ENCODE measurements at regions not wholly inside any gene's neighbourhood (a gene's known extent, or its start where the extent isn't known, plus 50 kb on each side); places are given as distances from the start of the nearest gene placed in this dataset.

- DNase-seq = no peak
Measured at GRCh38 chr12:77314378-77315052, 249.1 kb upstream of the E2F7 start.

DNA sequence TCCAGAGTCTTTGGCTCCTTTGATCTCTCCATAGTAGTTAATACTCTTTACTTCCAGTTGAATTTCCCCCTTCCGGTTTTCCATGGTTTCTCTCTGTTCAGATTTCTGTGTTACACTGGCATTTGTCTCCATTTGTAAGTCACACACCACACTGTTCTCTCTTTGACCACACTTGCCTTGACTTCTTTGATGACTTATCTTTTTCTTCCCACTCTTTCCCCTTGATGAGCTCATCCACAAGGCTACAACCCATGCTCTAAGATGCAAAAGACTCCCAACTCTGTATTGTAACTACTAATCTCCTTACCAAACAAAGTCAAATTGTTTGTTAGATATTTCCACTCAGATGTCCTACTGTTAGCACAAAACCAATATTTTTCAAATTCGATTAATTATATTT, 242.7 kb upstream of the E2F7 start:
- DNase-seq = no peak

DNA sequence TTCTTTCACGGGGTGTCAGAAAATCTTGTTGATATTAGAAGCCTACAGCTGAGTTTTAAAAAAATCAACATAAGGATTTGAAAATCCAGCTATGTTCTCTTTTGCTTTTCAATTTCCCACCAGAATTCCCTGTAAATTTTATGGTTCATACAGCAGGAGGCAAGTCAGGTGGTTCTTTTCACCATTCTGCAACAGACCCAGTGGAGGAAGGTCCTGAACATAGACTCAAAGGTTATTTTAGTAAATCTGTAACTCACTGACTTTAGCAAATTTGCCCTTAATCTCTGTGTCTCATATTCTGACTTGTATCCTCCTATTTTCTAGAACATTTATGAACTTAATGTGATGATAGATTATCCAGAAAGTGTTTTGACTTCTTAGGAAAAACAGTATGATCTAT, 235.4 kb upstream of the E2F7 start:
- DNase-seq = no peak

GRCh38 chr12:77299910-77300669, 234.7 kb upstream of the E2F7 start:
- DNase-seq = no peak

- no peak for DNase-seq
Measured at GRCh38 chr12:77299001-77299400, 233.6 kb upstream of the E2F7 start.

DNA sequence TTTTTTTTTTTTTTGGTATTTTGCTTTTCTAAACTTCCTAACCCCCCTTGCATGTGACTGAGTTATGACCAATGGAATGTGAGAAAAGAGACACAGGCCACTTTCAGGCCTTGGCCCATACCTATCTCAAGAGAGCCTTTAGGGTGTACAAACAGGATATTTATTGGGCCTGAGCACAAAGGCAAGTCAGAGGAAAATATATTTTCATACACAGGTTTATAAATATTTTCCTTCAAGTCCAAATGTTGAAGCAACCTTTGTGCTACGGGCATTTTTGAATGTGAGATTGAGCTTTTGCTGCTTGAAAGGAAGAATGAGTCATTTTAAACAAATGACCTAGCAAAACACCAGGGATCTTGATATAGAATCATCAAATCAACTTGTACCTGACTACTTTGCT, 228.6 kb upstream of the E2F7 start:
- no peak for DNase-seq

DNA sequence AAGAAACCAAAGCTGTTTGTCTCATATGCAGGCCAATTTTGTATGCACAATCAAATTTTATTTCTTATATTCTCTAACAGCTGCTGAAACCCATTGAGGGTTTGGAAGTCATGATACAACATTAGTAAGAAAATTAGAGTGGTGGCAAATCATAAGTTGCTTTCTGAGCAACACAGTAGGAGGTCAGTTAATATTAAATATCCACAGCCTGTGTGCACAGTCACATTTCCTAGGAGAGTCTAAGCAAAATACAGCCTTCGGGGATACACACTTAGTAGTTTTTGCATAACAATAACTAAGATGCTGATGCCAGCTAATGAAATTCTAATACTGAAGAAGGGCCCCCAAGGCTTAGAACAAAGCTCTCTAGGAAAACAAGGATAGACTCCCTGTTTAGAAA, 209.6 kb upstream of the E2F7 start:
- DNase-seq = no peak

- DNase-seq = no peak
Measured at GRCh38 chr12:77273898-77274297, 208.5 kb upstream of the E2F7 start.

GRCh38 chr12:77256956-77257355, 191.6 kb upstream of the E2F7 start:
- no peak for DNase-seq

DNA sequence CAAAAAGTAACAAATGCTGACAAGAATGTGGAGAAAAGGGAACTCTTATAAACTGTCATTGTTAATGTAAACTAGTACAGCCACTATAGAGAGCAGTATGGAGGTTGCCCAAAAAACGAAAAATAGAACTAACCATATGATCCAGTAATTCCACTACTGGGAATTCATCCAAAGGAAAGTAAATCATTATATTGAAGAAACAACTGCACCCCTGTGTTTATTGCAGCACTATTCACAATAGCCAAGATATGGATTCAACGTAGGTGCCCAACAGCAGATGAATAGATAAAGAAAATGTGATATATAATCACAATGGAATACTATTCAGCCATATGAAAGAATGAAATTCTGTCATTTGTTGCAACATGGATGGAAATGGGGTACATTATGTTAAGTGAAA, 188.0 kb upstream of the E2F7 start:
- no peak for DNase-seq

DNA sequence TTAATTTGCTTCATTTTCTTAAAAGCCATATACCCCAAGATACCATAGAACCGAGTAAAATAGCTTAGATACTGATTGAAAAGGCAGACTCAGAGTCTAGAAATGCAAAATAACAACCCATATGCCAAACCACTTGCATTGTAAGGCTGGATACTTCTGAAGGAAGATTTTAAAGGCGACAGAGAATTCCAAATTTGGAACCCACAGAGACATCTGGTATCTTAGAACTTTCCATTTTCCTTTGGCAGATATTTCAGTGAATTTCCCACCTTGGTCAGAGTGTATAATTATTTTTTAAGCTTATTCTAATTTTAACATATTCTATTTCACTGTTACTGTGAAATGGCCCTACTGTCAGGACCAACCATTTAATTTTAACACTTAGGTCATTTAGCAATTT, 186.4 kb upstream of the E2F7 start:
- no peak for DNase-seq

DNA sequence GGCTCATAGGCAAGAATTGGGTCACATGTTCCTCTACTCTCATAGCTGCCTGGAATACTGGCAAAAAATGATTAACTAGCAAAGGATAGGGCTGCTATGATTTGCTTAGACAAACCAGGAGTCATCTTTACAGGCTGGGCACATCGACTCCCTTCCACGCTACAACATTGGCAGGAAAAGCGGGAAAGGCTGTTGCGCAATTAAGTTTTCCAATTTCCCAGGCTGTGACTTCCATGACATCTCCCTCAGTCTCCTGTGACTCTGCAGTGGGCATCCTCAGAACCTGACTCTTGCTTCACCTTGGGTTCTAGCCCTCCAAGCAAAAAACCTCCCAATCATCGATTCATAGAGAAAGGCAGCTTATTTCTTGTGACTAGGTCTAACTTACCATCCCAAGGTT, 184.5 kb upstream of the E2F7 start:
- DNase-seq = no peak

DNA sequence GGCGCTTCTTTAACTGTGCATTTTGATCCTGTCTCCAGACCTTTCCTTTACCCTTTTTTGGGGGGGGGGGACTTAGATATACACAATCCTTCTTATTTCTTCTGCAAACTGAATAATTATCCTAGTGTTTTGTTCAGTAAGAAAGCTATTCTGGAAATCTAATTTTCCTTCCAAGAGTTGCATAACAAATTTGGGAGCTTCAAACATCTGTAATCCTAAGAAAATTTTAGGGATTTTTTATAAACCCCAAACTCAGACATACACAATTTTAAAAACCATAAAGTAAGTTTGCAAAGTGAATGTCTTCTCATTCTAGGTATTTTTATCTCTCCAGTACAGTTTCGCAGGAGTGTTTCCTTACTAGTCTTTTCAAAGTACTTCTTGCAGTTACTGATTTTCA, 182.7 kb upstream of the E2F7 start:
- no peak for DNase-seq

GRCh38 chr12:77247542-77247941, 182.2 kb upstream of the E2F7 start:
- DNase-seq = no peak

DNA sequence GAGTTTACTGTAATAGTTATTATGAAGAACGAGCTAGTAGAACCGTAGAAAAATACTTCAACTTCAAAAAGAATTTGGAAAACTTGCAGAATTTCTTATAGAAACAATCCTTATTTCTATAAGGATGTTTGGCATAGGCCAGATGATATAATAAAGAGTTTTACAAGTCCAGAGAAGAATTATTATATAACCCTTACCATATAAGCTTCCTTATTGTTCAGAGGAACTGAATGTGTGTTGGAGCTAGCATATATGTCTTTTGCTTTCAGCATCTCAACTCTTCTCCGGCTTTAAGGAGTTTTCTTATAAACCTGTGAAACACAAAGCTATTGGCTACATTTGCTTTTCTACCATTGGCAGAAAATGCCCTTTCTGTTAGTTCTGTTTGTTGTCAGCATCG, 178.0 kb upstream of the E2F7 start:
- DNase-seq = no peak

DNA sequence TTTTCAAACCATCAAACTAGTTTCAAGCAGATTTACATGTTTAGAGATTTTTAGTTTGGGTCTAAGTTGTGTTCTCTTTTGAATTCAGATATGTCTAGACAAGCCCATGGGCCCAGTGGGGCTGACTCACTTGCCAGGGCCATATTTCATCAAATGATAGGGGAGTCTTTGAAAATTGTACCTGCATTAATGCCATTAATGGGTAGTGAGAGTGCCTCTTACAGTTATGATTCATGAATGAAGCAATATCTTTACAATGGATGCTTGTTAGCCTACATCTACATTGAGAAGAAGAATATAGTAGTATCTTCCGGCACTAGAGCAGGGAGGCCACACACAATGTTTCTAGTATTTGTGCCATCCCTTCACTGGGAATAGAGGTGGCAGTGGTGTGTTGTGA, 174.2 kb upstream of the E2F7 start:
- DNase-seq = no peak

DNA sequence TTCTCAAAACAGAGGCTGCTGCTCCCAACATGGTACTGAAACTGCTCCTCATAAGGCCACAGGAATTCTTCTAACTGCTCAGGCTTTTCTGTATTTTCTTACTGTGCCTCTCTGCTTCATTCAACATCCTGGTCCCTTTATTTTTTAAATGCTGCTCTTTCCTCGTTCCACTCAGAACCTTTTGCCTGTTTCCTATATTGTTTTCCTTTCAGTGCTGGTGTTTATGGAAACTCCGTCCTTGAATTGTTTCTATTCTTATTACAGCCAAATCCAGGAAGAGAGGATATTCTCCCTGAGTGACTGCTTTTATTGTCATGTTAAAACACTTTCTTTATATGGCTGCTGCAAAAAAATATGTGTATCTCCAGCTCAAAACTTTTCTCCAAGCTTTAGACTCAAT, 173.0 kb upstream of the E2F7 start:
- no peak for DNase-seq

GRCh38 chr12:77237896-77238295, 172.5 kb upstream of the E2F7 start:
- no peak for DNase-seq

DNA sequence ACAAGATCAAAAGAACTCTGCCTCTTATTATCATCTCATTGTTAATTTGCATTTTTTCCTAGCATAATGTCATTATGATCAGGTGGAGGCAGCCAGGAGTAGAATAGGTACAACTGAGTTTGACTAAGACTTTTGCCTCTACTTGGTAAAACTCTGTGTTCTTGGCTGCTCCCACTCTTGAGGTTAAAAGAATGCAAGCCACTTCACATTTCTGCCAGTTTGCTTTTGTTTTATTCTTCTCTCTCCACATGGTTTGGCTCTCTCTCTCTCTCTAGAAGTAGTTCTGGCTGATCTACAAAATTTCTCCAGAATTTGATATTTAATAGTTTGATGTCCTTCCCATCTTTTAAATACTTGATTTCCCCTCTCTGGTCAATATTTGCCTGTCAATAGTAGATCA, 170.7 kb upstream of the E2F7 start:
- no peak for DNase-seq

- no peak for DNase-seq
Measured at GRCh38 chr12:77232045-77232444, 166.7 kb upstream of the E2F7 start.

GRCh38 chr12:77231501-77231918, 166.1 kb upstream of the E2F7 start:
- DNase-seq = no peak

DNA sequence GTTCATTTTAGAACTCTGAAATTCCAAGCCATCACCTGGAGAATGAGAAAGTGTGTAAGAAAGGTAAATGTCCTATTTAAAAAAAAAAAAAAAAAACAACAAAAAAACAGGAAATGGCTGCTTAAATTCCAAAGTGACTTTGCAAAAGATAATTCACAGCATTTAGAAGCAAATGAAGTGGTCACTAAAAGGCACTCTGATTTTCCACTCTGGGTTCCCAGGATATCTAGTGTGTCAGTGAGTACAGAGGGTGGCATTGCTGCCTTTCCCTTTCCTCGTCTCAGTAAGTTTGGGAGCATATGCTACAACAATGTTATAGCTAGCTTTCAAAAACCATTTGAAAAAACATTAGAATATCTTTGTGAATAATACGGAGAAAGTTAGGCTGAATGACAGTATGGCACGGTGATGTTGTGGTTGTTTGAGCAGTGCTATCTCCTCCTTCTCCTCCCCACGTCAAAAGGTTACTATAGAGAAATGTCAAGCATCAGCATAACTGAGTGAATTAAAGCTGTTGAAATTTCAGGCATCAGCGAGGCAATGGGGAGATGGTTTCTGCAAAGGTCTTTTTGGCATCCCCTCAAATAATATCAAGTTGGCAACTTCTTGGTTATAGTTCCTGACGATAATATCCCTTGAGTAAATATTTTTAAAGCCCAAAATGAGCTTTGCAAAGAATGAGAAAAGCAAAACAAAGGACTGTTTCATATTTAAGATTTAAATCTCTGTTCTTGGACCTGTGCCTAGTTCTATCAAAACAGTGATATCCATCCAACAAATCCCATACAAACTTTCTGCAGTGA, 164.5 kb upstream of the E2F7 start:
- no peak for DNase-seq

DNA sequence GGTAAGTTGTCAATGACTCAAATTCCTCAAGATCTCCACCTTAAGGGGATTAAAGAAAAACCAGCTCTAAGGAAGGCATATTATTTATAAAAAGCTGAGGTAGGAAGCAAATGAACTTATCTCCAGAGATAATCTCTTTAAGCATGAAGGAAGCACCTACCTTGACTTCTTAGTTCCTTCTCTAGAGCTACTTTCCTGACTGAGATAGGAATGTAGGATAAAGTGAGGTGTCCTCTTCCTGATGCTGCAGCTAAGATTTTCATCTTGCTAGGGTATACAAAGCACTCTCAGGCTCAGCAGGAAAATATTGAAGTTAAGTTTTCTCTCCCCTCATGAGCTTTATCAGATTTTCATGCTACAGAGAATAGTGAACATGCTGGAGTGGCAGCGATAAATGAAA, 163.0 kb upstream of the E2F7 start:
- DNase-seq = no peak

Data from amygdala (tissue), 56 donors.